ENCODE measurements at regions not wholly inside any gene's neighbourhood (a gene's known extent, or its start where the extent isn't known, plus 50 kb on each side); places are given as distances from the start of the nearest gene placed in this dataset.

DNA sequence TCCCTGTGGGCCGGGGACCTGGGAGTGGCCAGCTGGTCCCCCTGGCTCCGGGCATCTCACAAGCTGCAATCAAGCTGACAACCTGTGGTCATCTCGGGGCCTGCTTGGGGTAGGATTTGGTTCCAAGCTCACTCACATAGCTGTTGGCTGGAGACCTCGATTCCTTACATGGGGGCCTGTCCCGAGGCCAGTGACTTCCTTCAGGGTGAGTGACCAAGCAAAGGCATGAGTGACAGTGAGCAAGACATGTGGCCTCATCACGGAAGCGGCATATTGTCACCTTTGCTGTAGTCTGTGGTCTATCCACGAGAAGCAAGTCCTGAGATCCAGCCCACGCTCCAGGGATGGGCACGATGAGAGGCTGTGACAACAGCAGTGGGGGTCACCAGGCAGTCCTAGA, 131.4 kb upstream of the ID2 start:
- Histone ChIP-seq H3K79me1 (replicated peaks; ENCODE audit: low read length, poor library complexity, severe bottlenecking) (no peaks in the 10 kb centered on the region), H3K9me3 (ENCODE audit: control insufficient read depth, low read length) (no peaks in the 10 kb centered on the region), H3K9ac (ENCODE audit: low read length) (no peak overlapping the region), H3K4me2 (ENCODE audit: low read length, poor library complexity, severe bottlenecking) (no peak overlapping the region), H3K4ac (ENCODE audit: low read depth in 1 of 2, low read length in 2 of 2) (no peak overlapping the region), H3K36me3 (ENCODE audit: control insufficient read depth in 1 of 2, insufficient read depth in 2 of 2, low read depth in 1 of 2, low read length in 2 of 2) (no peaks in the 10 kb centered on the region), H3K27me3 (ENCODE audit: control insufficient read depth in 1 of 2, insufficient read depth in 1 of 2, low read length in 2 of 2) (no peaks in the 10 kb centered on the region), H2BK120ac (ENCODE audit: low read depth, low read length) (no peak overlapping the region), H3K27ac (ENCODE audit: low read length, poor library complexity, severe bottlenecking) (no peak overlapping the region), H2AK5ac (ENCODE audit: low read length, severe bottlenecking) (no peak overlapping the region), H2AFZ (ENCODE audit: low read depth, low read length) (no peak overlapping the region), H3K14ac (ENCODE audit: low read length in 2 of 2) (no peak overlapping the region), H3K4me1 (ENCODE audit: control insufficient read depth, insufficient read depth, low read depth, low read length) (peaks cover 6% of the 10 kb centered on the region), H3K18ac (ENCODE audit: low read depth in 1 of 2, low read length in 2 of 2) (no peak overlapping the region), H4K8ac (ENCODE audit: low read length) (peak overlapping the region; percentile 39), H2BK15ac (ENCODE audit: low read depth, poor library complexity, severe bottlenecking) (no peak overlapping the region), H4K91ac (ENCODE audit: low read length) (peak overlapping the region; percentile 23), H3K4me3 (ENCODE audit: insufficient read depth in 1 of 2, low read depth in 1 of 2, low read length in 2 of 2) (no peak overlapping the region), H2BK12ac (ENCODE audit: low read length in 2 of 2) (no peak overlapping the region), H2BK5ac (ENCODE audit: low read depth, low read length, poor library complexity, severe bottlenecking) (no peak overlapping the region), H3K23ac (ENCODE audit: low read length in 2 of 2) (no peak overlapping the region)
- no peak for DNase-seq
- 92% methylated on average over 10 of the region's 10 CpGs for WGBS

DNA sequence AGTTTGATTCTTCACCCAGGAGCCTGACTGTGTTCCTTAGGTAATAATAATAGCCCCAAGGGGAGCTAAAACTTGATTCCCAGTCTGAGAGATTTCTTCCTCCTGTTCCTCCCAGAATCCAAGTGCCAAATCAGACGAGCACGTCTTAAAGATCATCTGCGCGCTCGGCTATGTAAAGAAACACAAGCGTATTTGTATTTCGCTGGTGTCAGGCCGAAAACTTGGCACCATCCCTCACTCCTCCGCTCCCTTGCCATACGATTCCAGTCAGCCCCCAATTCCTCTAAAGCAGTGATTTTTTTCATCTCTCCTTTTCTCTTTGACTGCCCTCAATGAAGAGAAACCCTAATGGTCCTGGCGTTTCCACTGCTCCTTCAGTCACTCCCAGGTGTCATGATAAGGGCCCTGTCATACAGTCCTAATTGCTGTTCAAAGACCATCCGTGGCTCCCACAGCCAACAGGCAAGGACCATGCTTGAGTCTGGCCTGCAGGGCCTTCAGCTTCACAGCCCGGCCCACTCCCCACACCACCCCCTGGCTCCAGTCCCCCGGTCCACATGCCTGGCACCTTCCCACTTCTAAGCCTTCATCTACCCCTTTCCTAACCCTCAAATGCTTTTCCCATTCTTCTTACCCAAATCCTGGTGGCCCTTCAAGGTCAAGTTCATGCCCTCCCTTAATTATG, 130.8 kb upstream of the ID2 start:
- peak overlapping the region; percentile 18 for H2BK15ac ChIP-seq (ENCODE audit: low read depth, poor library complexity, severe bottlenecking)
- H3K27ac ChIP-seq (ENCODE audit: low read length, poor library complexity, severe bottlenecking), result no peak overlapping the region
- H3K79me1 ChIP-seq (replicated peaks; ENCODE audit: low read length, poor library complexity, severe bottlenecking), result no peaks in the 10 kb centered on the region
- no peak overlapping the region for H2AFZ ChIP-seq (ENCODE audit: low read depth, low read length)
- H3K4ac ChIP-seq (ENCODE audit: low read depth in 1 of 2, low read length in 2 of 2), result no peak overlapping the region
- 88% methylated on average over 14 of the region's 14 CpGs for WGBS
- H4K8ac ChIP-seq (ENCODE audit: low read length), result no peak overlapping the region
- no peak overlapping the region for H3K23ac ChIP-seq (ENCODE audit: low read length in 2 of 2)
- H3K27me3 ChIP-seq (ENCODE audit: control insufficient read depth in 1 of 2, insufficient read depth in 1 of 2, low read length in 2 of 2), result no peaks in the 10 kb centered on the region
- H3K18ac ChIP-seq (ENCODE audit: low read depth in 1 of 2, low read length in 2 of 2), result no peak overlapping the region
- no peak overlapping the region for H2BK120ac ChIP-seq (ENCODE audit: low read depth, low read length)
- H3K14ac ChIP-seq (ENCODE audit: low read length in 2 of 2), result no peak overlapping the region
- no peak overlapping the region for H2BK5ac ChIP-seq (ENCODE audit: low read depth, low read length, poor library complexity, severe bottlenecking)
- no peak overlapping the region for H2BK12ac ChIP-seq (ENCODE audit: low read length in 2 of 2)
- no peak overlapping the region for H4K91ac ChIP-seq (ENCODE audit: low read length)
- H3K36me3 ChIP-seq (ENCODE audit: control insufficient read depth in 1 of 2, insufficient read depth in 2 of 2, low read depth in 1 of 2, low read length in 2 of 2), result no peaks in the 10 kb centered on the region
- H3K4me1 ChIP-seq (ENCODE audit: control insufficient read depth, insufficient read depth, low read depth, low read length), result peaks cover 6% of the 10 kb centered on the region
- H3K4me3 ChIP-seq (ENCODE audit: insufficient read depth in 1 of 2, low read depth in 1 of 2, low read length in 2 of 2), result no peak overlapping the region
- no peak for DNase-seq
- H3K9me3 ChIP-seq (ENCODE audit: control insufficient read depth, low read length), result no peaks in the 10 kb centered on the region
- no peak overlapping the region for H3K9ac ChIP-seq (ENCODE audit: low read length)
- no peak overlapping the region for H3K4me2 ChIP-seq (ENCODE audit: low read length, poor library complexity, severe bottlenecking)
- no peak overlapping the region for H2AK5ac ChIP-seq (ENCODE audit: low read length, severe bottlenecking)

- no peak overlapping the region for H4K8ac ChIP-seq (ENCODE audit: low read length)
- no peak overlapping the region for H3K4ac ChIP-seq (ENCODE audit: low read depth in 1 of 2, low read length in 2 of 2)
- no peaks in the 10 kb centered on the region for H3K79me1 ChIP-seq (replicated peaks; ENCODE audit: low read length, poor library complexity, severe bottlenecking)
- no peaks in the 10 kb centered on the region for H3K36me3 ChIP-seq (ENCODE audit: control insufficient read depth in 1 of 2, insufficient read depth in 2 of 2, low read depth in 1 of 2, low read length in 2 of 2)
- no peak overlapping the region for H3K14ac ChIP-seq (ENCODE audit: low read length in 2 of 2)
- DNase-seq, result no peak
- WGBS, result 80% methylated on average over 8 of the region's 8 CpGs
- no peak overlapping the region for H3K18ac ChIP-seq (ENCODE audit: low read depth in 1 of 2, low read length in 2 of 2)
- H3K27me3 ChIP-seq (ENCODE audit: control insufficient read depth in 1 of 2, insufficient read depth in 1 of 2, low read length in 2 of 2), result no peaks in the 10 kb centered on the region
- no peak overlapping the region for H2BK5ac ChIP-seq (ENCODE audit: low read depth, low read length, poor library complexity, severe bottlenecking)
- H3K23ac ChIP-seq (ENCODE audit: low read length in 2 of 2), result no peak overlapping the region
- H3K4me1 ChIP-seq (ENCODE audit: control insufficient read depth, insufficient read depth, low read depth, low read length), result peaks cover 6% of the 10 kb centered on the region
- H2BK12ac ChIP-seq (ENCODE audit: low read length in 2 of 2), result no peak overlapping the region
- H3K4me2 ChIP-seq (ENCODE audit: low read length, poor library complexity, severe bottlenecking), result no peak overlapping the region
- no peak overlapping the region for H2AFZ ChIP-seq (ENCODE audit: low read depth, low read length)
- no peak overlapping the region for H2BK120ac ChIP-seq (ENCODE audit: low read depth, low read length)
- H4K91ac ChIP-seq (ENCODE audit: low read length), result no peak overlapping the region
- H2BK15ac ChIP-seq (ENCODE audit: low read depth, poor library complexity, severe bottlenecking), result no peak overlapping the region
- no peak overlapping the region for H3K27ac ChIP-seq (ENCODE audit: low read length, poor library complexity, severe bottlenecking)
- H3K4me3 ChIP-seq (ENCODE audit: insufficient read depth in 1 of 2, low read depth in 1 of 2, low read length in 2 of 2), result no peak overlapping the region
- no peaks in the 10 kb centered on the region for H3K9me3 ChIP-seq (ENCODE audit: control insufficient read depth, low read length)
- H2AK5ac ChIP-seq (ENCODE audit: low read length, severe bottlenecking), result no peak overlapping the region
- no peak overlapping the region for H3K9ac ChIP-seq (ENCODE audit: low read length)
Observed at GRCh38 chr2:8551622-8552074, 130.2 kb upstream of the ID2 start.

DNA sequence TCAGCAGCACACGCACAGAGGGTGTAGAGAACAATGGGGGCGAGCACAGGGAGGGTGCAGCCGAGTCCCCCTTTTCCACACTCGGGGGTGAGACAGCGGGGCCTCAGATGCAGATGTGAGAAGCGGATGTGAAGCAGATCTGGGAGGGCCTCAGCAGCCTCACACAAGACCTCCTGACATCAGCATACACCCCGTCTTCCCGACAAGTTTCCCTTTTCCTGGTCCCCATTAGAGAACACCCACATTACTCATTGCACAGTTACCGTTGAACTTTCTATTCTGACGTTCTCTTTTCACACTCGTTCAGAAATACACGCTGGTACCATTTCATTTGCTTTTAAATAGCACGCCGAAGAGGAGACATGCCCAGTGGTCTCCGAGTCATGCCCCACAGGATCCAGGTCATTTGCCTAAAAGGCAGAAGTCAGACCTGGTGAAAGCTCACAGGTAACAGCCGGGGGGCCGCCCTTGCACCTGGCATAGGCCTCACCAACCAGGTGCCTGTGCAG, 129.5 kb upstream of the ID2 start:
- H3K23ac ChIP-seq (ENCODE audit: low read length in 2 of 2), result no peak overlapping the region
- no peak overlapping the region for H2BK120ac ChIP-seq (ENCODE audit: low read depth, low read length)
- H2AK5ac ChIP-seq (ENCODE audit: low read length, severe bottlenecking), result no peak overlapping the region
- no peak overlapping the region for H2BK12ac ChIP-seq (ENCODE audit: low read length in 2 of 2)
- H3K4me1 ChIP-seq (ENCODE audit: control insufficient read depth, insufficient read depth, low read depth, low read length), result peaks cover 6% of the 10 kb centered on the region
- H3K27ac ChIP-seq (ENCODE audit: low read length, poor library complexity, severe bottlenecking), result no peak overlapping the region
- H4K8ac ChIP-seq (ENCODE audit: low read length), result no peak overlapping the region
- H3K79me1 ChIP-seq (replicated peaks; ENCODE audit: low read length, poor library complexity, severe bottlenecking), result no peaks in the 10 kb centered on the region
- no peak overlapping the region for H4K91ac ChIP-seq (ENCODE audit: low read length)
- no peak for DNase-seq
- H3K14ac ChIP-seq (ENCODE audit: low read length in 2 of 2), result no peak overlapping the region
- no peak overlapping the region for H3K4me2 ChIP-seq (ENCODE audit: low read length, poor library complexity, severe bottlenecking)
- H3K4me3 ChIP-seq (ENCODE audit: insufficient read depth in 1 of 2, low read depth in 1 of 2, low read length in 2 of 2), result no peak overlapping the region
- no peaks in the 10 kb centered on the region for H3K36me3 ChIP-seq (ENCODE audit: control insufficient read depth in 1 of 2, insufficient read depth in 2 of 2, low read depth in 1 of 2, low read length in 2 of 2)
- H3K18ac ChIP-seq (ENCODE audit: low read depth in 1 of 2, low read length in 2 of 2), result no peak overlapping the region
- no peaks in the 10 kb centered on the region for H3K27me3 ChIP-seq (ENCODE audit: control insufficient read depth in 1 of 2, insufficient read depth in 1 of 2, low read length in 2 of 2)
- H2BK15ac ChIP-seq (ENCODE audit: low read depth, poor library complexity, severe bottlenecking), result no peak overlapping the region
- no peak overlapping the region for H3K4ac ChIP-seq (ENCODE audit: low read depth in 1 of 2, low read length in 2 of 2)
- 93% methylated on average over 16 of the region's 17 CpGs for WGBS
- H3K9me3 ChIP-seq (ENCODE audit: control insufficient read depth, low read length), result peaks cover 3% of the 10 kb centered on the region
- H2AFZ ChIP-seq (ENCODE audit: low read depth, low read length), result no peak overlapping the region
- no peak overlapping the region for H3K9ac ChIP-seq (ENCODE audit: low read length)
- no peak overlapping the region for H2BK5ac ChIP-seq (ENCODE audit: low read depth, low read length, poor library complexity, severe bottlenecking)

All from mesenchymal stem cell (in vitro differentiated cells and primary cell).